IgD-negative memory B cell (primary cell): ENCODE measurements at regions not wholly inside any gene's neighbourhood (a gene's known extent, or its start where the extent isn't known, plus 50 kb on each side); places are given as distances from the start of the nearest gene placed in this dataset.
A peak's percentile ranks its signal among the peaks of the same experiment; 100 is the strongest.

Experiments used
- H3K27ac Mint-ChIP-seq, 3 donors: one replicate each; pipeline ENCODE4 v1.8.0; 2020 to 2022; ENCODE audit warnings: mild to moderate bottlenecking in 3 of 3, mixed read lengths in 3 of 3, moderate library complexity in 1 of 3
- H3K27me3 Mint-ChIP-seq: one replicate; pipeline ENCODE4 v1.8.0; 2021; ENCODE audit warnings: mixed read lengths
- H3K36me3 Mint-ChIP-seq: one replicate; pipeline ENCODE4 v1.8.0; 2020; ENCODE audit warnings: mild to moderate bottlenecking, mixed read lengths
- H3K4me1 Mint-ChIP-seq, 3 donors: one replicate each; pipeline ENCODE4 v1.8.0; 2020 to 2022; ENCODE audit warnings: mixed read lengths in 3 of 3, mild to moderate bottlenecking in 1 of 3
- H3K4me3 Mint-ChIP-seq, 4 donors: one replicate each; pipeline ENCODE4 v1.8.0; 2020 to 2022; ENCODE audit warnings: mild to moderate bottlenecking in 4 of 4, mixed read lengths in 4 of 4, moderate library complexity in 3 of 4
- H3K9me3 Mint-ChIP-seq, 3 donors: one replicate each; pipeline ENCODE4 v1.8.0; 2020 to 2021; ENCODE audit warnings: mixed read lengths in 3 of 3, mild to moderate bottlenecking in 1 of 3

GRCh38 chr11:44398266-44399030 lies 88.5 kb upstream of the ALX4 start:
- Mint-ChIP-seq H3K9me3 (peaks cover 1 to 5% (median 5%) of the 10 kb centered on the region in 3 donors), H3K36me3 (no peaks in the 10 kb centered on the region), H3K4me1 (peaks cover 0 to 3% (median 0%) of the 10 kb centered on the region in 3 donors), H3K27ac (no peak overlapping the region), H3K27me3 (peaks cover 18% of the 10 kb centered on the region), H3K4me3 (no peak overlapping the region)

- Mint-ChIP-seq H3K36me3 (no peaks in the 10 kb centered on the region), H3K9me3 (peaks cover 0 to 1% (median under 1%) of the 10 kb centered on the region in 3 donors), H3K27ac (peak overlapping the region in 1 of 3 donors; percentile 90), H3K4me3 (no peak overlapping the region), H3K4me1 (peaks cover 0 to 3% (median 0%) of the 10 kb centered on the region in 3 donors), H3K27me3 (peaks cover 13% of the 10 kb centered on the region)
These were observed 90.0 kb upstream of the ALX4 start for GRCh38 chr11:44399968-44400367.

GRCh38 chr11:44400431-44400830 lies 90.5 kb upstream of the ALX4 start:
- Mint-ChIP-seq H3K27me3 (peaks cover 13% of the 10 kb centered on the region), H3K27ac (no peak overlapping the region), H3K4me3 (no peak overlapping the region), H3K9me3 (peaks cover 0 to 1% (median 0%) of the 10 kb centered on the region in 3 donors), H3K4me1 (peaks cover 0 to 3% (median 0%) of the 10 kb centered on the region in 3 donors), H3K36me3 (no peaks in the 10 kb centered on the region)

- Mint-ChIP-seq H3K27ac (no peak overlapping the region), H3K27me3 (peaks cover 10% of the 10 kb centered on the region), H3K4me3 (no peak overlapping the region), H3K4me1 (peaks cover 0 to 3% (median 0%) of the 10 kb centered on the region in 3 donors), H3K9me3 (peaks cover 0 to 1% (median 0%) of the 10 kb centered on the region in 3 donors), H3K36me3 (no peaks in the 10 kb centered on the region)
These were observed 92.6 kb upstream of the ALX4 start for GRCh38 chr11:44402466-44403075.

GRCh38 chr11:44403176-44403575 lies 93.2 kb upstream of the ALX4 start:
- Mint-ChIP-seq H3K4me3 (no peak overlapping the region), H3K27me3 (peaks cover 6% of the 10 kb centered on the region), H3K9me3 (peaks cover 0 to 1% (median 0%) of the 10 kb centered on the region in 3 donors), H3K4me1 (peaks cover 0 to 3% (median 0%) of the 10 kb centered on the region in 3 donors), H3K27ac (no peak overlapping the region), H3K36me3 (no peaks in the 10 kb centered on the region)

GRCh38 chr11:44403587-44404273 lies 93.8 kb upstream of the ALX4 start:
- peaks cover 0 to 3% (median 0%) of the 10 kb centered on the region in 3 donors for H3K4me1 Mint-ChIP-seq
- H3K27ac Mint-ChIP-seq, result no peak overlapping the region
- H3K36me3 Mint-ChIP-seq, result no peaks in the 10 kb centered on the region
- H3K27me3 Mint-ChIP-seq, result peaks cover 5% of the 10 kb centered on the region
- H3K4me3 Mint-ChIP-seq, result no peak overlapping the region
- peaks cover 0 to 1% (median 0%) of the 10 kb centered on the region in 3 donors for H3K9me3 Mint-ChIP-seq

GRCh38 chr11:44404301-44404700 lies 94.4 kb upstream of the ALX4 start:
- peaks cover 0 to 1% (median 0%) of the 10 kb centered on the region in 3 donors for H3K9me3 Mint-ChIP-seq
- peaks cover 0 to 3% (median 0%) of the 10 kb centered on the region in 3 donors for H3K4me1 Mint-ChIP-seq

GRCh38 chr11:44404736-44405395 lies 94.9 kb upstream of the ALX4 start:
- no peak overlapping the region for H3K27ac Mint-ChIP-seq
- H3K36me3 Mint-ChIP-seq, result peaks cover under 1% of the 10 kb centered on the region
- peaks cover 8% of the 10 kb centered on the region for H3K27me3 Mint-ChIP-seq

More at GRCh38 chr11:44404301-44404700, 94.4 kb upstream of the ALX4 start:
- H3K36me3 Mint-ChIP-seq, result no peaks in the 10 kb centered on the region
- peaks cover 5% of the 10 kb centered on the region for H3K27me3 Mint-ChIP-seq
- H3K4me3 Mint-ChIP-seq, result no peak overlapping the region
- H3K27ac Mint-ChIP-seq, result no peak overlapping the region

GRCh38 chr11:44407211-44407996 lies 97.5 kb upstream of the ALX4 start:
- Mint-ChIP-seq H3K27me3 (peaks cover 11% of the 10 kb centered on the region), H3K4me3 (no peak overlapping the region)

More at GRCh38 chr11:44404736-44405395, 94.9 kb upstream of the ALX4 start:
- Mint-ChIP-seq H3K4me1 (peaks cover 0 to 6% (median 0%) of the 10 kb centered on the region in 3 donors), H3K4me3 (no peak overlapping the region), H3K9me3 (peaks cover 0 to 1% (median 0%) of the 10 kb centered on the region in 3 donors)

GRCh38 chr11:44408141-44408540 lies 98.2 kb upstream of the ALX4 start:
- Mint-ChIP-seq H3K27ac (no peak overlapping the region), H3K36me3 (peaks cover 3% of the 10 kb centered on the region), H3K4me1 (peaks cover 0 to 3% (median 0%) of the 10 kb centered on the region in 3 donors), H3K4me3 (no peak overlapping the region), H3K9me3 (peaks cover 0 to 5% (median 3%) of the 10 kb centered on the region in 3 donors), H3K27me3 (peaks cover 14% of the 10 kb centered on the region)

More at GRCh38 chr11:44407211-44407996, 97.5 kb upstream of the ALX4 start:
- H3K36me3 Mint-ChIP-seq, result peaks cover 3% of the 10 kb centered on the region
- H3K4me1 Mint-ChIP-seq, result peaks cover 0 to 3% (median 0%) of the 10 kb centered on the region in 3 donors
- no peak overlapping the region for H3K27ac Mint-ChIP-seq
- H3K9me3 Mint-ChIP-seq, result peaks cover 0 to 5% (median 3%) of the 10 kb centered on the region in 3 donors

GRCh38 chr11:44408711-44409470 lies 99.0 kb upstream of the ALX4 start:
- no peak overlapping the region for H3K4me3 Mint-ChIP-seq
- peaks cover 3% of the 10 kb centered on the region for H3K36me3 Mint-ChIP-seq
- H3K27ac Mint-ChIP-seq, result no peak overlapping the region
- peaks cover 0 to 3% (median 0%) of the 10 kb centered on the region in 3 donors for H3K4me1 Mint-ChIP-seq
- H3K9me3 Mint-ChIP-seq, result peaks cover 0 to 5% (median 3%) of the 10 kb centered on the region in 3 donors
- H3K27me3 Mint-ChIP-seq, result peaks cover 14% of the 10 kb centered on the region

- peaks cover 0 to 3% (median 0%) of the 10 kb centered on the region in 3 donors for H3K4me1 Mint-ChIP-seq
- peaks cover 14% of the 10 kb centered on the region for H3K27me3 Mint-ChIP-seq
- H3K4me3 Mint-ChIP-seq, result peak overlapping the region in 1 of 4 donors; percentile 50
These were observed 99.8 kb upstream of the ALX4 start for GRCh38 chr11:44409558-44410236.

GRCh38 chr11:44416776-44417175 lies 106.8 kb upstream of the ALX4 start:
- peaks cover 6% of the 10 kb centered on the region for H3K27me3 Mint-ChIP-seq
- H3K27ac Mint-ChIP-seq, result no peak overlapping the region
- H3K36me3 Mint-ChIP-seq, result no peaks in the 10 kb centered on the region
- H3K4me1 Mint-ChIP-seq, result no peaks in the 10 kb centered on the region
- peaks cover 0 to 4% (median 3%) of the 10 kb centered on the region in 3 donors for H3K9me3 Mint-ChIP-seq
- H3K4me3 Mint-ChIP-seq, result no peak overlapping the region

More at GRCh38 chr11:44409558-44410236, 99.8 kb upstream of the ALX4 start:
- Mint-ChIP-seq H3K27ac (no peak overlapping the region), H3K36me3 (peaks cover 3% of the 10 kb centered on the region), H3K9me3 (peaks cover 0 to 5% (median 3%) of the 10 kb centered on the region in 3 donors)
